GM19035 (cell line): ENCODE measurements at regions not wholly inside any gene's neighbourhood (a gene's known extent, or its start where the extent isn't known, plus 50 kb on each side); places are given as distances from the start of the nearest gene placed in this dataset.

Experiments used
- ATAC-seq: cut with Tn5 transposase; IDR thresholded peaks from one replicate; pipeline ENCODE4 v1.9.1; 2021; ENCODE audit not compliant: unreplicated experiment

- ATAC-seq, result no peak
Observed at GRCh38 chr3:87175732-87176131, 51.4 kb upstream of the CHMP2B start.

GRCh38 chr3:87173776-87174175 is 53.3 kb upstream of the CHMP2B start:
- no peak for ATAC-seq

GRCh38 chr3:87173071-87173470 is 54.0 kb upstream of the CHMP2B start:
- no peak for ATAC-seq

- peak; percentile 95 for ATAC-seq
Observed at GRCh38 chr3:87167628-87168456, 59.3 kb upstream of the CHMP2B start.

- ATAC-seq, result no peak
Observed at GRCh38 chr3:87164245-87164644, 62.9 kb upstream of the CHMP2B start.

- ATAC-seq, result no peak
Observed at GRCh38 chr3:87161851-87162250, 65.3 kb upstream of the CHMP2B start.

GRCh38 chr3:87161417-87161816 is 65.7 kb upstream of the CHMP2B start:
- no peak for ATAC-seq

GRCh38 chr3:87161013-87161412 is 66.1 kb upstream of the CHMP2B start:
- ATAC-seq, result no peak

- no peak for ATAC-seq
Observed at GRCh38 chr3:87158823-87159222, 68.3 kb upstream of the CHMP2B start.

GRCh38 chr3:87148020-87148419 is 79.1 kb upstream of the CHMP2B start:
- ATAC-seq, result no peak

- no peak for ATAC-seq
Observed at GRCh38 chr3:87147562-87147961, 79.5 kb upstream of the CHMP2B start.

- ATAC-seq, result peak; percentile 76
Observed at GRCh38 chr3:87145553-87145952, 81.6 kb upstream of the CHMP2B start.

- ATAC-seq, result no peak
Observed at GRCh38 chr3:87136066-87136596, 91.0 kb upstream of the CHMP2B start.

- ATAC-seq, result no peak
Observed at GRCh38 chr3:87135412-87135811, 91.7 kb upstream of the CHMP2B start.

GRCh38 chr3:87132801-87133200 is 94.3 kb upstream of the CHMP2B start:
- ATAC-seq, result no peak

- no peak for ATAC-seq
Observed at GRCh38 chr3:87128006-87128405, 99.1 kb upstream of the CHMP2B start.

GRCh38 chr3:87127281-87127680 is 99.8 kb upstream of the CHMP2B start:
- no peak for ATAC-seq

GRCh38 chr3:87126321-87126720 is 100.8 kb upstream of the CHMP2B start:
- ATAC-seq, result no peak

- no peak for ATAC-seq
Observed at GRCh38 chr3:87125116-87125515, 102.0 kb upstream of the CHMP2B start.

GRCh38 chr3:87122766-87123165 is 104.3 kb upstream of the CHMP2B start:
- no peak for ATAC-seq

- ATAC-seq, result no peak
Observed at GRCh38 chr3:87121856-87122255, 105.3 kb upstream of the CHMP2B start.

- no peak for ATAC-seq
Observed at GRCh38 chr3:87120881-87121280, 106.2 kb upstream of the CHMP2B start.

- ATAC-seq, result no peak
Observed at GRCh38 chr3:87120236-87120635, 106.9 kb upstream of the CHMP2B start.
